ENCODE measurements at regions not wholly inside any gene's neighbourhood (a gene's known extent, or its start where the extent isn't known, plus 50 kb on each side); places are given as distances from the start of the nearest gene placed in this dataset.
"Not testable (repeated sequence)": the region's sequence is repeated elsewhere in the genome, so short reads cannot be mapped to it uniquely, and the experiment has no call there.

DNA sequence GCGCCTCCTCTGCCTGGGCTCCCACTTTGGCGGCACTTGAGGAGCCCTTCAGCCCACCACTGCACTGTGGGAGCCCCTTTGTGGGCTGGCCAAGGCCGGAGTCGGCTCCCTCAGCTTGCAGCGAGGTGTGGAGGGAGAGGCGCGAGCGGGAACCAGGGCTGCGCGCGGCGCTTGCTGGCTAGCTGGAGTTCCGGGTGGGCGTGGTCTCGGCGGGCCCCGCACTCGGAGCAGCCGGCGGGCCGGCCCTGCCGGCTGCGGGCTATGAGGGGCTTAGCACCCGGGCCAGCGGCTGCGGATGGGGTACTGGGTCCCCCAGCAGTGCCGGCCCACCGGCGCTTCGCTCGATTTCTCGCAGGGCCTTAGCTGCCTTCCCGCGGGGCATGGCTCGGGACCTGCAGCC lies 344.5 kb downstream of the NYAP2 start:
- DNase-seq (ENCODE audit: low spot score): not testable (repeated sequence)

DNA sequence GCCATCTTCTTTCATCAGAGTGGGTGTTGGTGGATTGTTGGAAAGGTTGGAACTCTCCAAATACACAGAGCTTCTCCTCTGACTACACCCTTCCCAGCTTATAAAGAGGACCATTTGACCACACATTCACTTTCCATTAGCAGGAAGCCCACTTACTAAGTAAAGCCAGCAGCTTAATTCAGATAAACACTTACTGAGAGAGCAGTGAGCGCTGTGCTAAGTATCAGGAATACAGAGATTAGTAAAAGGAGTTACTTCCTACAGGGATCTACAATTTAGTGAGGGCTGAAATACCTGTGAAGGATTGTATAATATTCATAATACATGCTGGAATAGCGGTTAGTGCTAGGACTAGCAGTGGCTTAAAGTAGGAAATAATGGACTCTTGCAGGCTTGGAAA lies 343.0 kb downstream of the NYAP2 start:
- no peak for DNase-seq (ENCODE audit: low spot score)

DNA sequence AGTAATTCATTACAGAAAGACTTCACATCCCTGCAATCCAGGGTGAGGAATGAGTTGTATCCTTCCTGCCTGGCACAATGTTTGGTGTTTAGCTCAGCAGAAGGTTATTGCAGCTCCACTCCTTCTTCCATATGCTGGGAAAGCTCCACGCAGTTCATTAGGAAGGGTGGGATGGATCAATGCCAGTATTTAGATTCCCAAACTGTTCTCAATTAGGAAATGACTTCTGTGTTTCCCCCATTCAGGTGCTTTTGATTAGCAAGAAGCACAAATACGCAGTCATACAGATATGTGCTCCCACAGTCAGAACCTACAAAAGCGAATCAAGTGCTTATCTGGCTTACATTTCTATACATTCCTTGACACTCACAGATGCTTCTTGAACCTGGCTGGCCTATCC lies 340.6 kb downstream of the NYAP2 start:
- DNase-seq (ENCODE audit: low spot score): no peak

DNA sequence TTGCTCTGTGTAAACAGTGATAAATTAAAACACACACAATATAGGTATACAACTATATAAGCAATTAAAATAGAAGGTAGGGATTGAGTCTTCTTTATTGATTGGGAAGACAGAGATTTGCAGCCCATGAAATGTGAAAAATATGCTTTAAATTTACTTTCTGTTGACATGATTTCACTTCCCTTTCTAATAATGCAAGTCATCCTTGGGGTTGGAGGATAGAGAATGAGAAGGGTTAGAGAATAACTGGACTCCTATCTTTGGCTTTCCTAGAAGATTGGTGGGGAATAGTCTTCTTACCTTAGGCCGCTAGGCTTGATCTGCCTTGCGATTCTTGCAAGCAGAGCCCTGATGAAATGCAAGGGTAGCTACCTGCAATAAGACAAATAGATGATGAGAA lies 339.8 kb downstream of the NYAP2 start:
- DNase-seq (ENCODE audit: low spot score): no peak

DNA sequence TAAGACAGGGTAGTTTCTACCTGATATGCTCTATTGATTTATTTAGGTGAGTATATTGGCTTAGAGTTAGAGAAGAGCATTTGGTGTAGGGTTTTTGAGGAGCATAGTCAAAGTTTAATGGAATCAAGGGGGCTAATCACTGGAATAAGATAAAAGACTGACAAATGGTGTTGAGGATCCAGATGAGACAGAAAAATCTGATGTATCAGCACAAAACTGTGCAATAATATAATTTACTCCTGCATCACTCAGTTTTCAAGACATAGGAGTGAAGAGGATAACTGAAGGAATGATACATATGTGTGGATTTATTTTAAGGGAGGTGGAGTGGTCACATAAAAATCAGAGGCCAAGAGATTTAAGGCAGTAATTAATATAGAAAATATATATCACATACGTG lies 339.2 kb downstream of the NYAP2 start:
- no peak for DNase-seq (ENCODE audit: low spot score)

DNA sequence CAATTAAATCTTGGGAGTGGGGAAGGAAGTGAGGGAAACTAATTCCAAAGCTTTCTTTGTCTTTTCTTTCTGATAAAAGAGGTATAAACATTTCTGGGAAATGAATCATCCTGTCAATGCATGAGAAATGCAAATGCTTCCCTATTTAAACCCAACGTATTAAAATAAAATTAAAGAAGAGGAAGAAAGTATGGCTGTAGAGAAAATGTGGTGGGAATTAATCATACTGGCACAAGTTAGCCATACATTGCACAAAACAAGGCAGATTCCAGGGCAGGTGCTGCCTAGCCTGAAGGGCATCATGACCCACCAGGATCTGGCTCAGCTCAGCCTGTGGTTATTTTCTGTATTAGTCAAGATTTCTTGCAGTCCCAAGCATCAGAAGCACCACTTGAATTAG lies 338.0 kb downstream of the NYAP2 start:
- no peak for DNase-seq (ENCODE audit: low spot score)

DNA sequence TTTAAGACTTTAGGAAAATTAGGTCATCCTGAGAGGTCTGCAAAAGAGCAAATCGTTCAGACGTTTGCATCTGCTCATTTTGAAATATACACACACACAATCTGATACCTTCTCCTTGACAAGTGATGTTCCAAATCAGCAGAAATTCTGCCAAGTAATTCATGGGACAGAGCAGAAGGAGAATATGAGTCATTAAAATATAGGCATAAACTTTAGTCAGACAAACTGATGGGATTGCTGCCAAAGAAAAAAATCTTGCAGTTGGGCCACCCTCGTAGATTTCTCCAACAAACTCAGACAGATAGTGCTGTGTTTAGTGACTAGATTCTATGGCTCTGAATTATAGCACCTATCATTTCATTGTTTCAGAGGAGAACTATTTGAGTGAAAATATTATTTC lies 336.3 kb downstream of the NYAP2 start:
- peak; percentile 58 for DNase-seq (ENCODE audit: low spot score)

DNA sequence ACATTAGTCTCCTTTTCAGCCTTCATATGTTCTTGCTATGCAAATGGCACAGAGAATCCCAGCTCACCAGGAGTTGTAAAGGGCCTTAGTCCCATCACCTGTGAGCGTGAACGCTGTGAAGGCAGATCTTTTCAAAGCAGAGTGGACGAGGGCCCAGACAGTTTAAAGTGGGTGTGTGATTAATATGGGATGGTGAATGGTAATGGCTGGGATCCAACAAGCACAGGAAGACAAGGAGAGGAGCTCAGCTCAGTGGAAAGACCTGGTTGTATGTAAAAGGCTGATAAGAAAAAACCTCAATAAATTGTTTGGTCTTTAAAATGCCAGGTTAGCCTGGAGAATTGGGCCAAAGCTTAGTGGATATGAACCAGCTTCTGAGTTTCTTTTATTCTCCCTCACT lies 326.2 kb downstream of the NYAP2 start:
- no peak for DNase-seq (ENCODE audit: low spot score)
